WTC11 (cell line): ENCODE measurements at regions not wholly inside any gene's neighbourhood (a gene's known extent, or its start where the extent isn't known, plus 50 kb on each side); places are given as distances from the start of the nearest gene placed in this dataset.

ENCODE experiments used
- ATAC-seq: fragments of 200-7000 bp; cut with Tn5 transposase; 2 replicates; pipeline ENCODE4 v1.10.0; 2021; ENCODE audit warnings: mild to moderate bottlenecking, moderate library complexity
- CTCF ChIA-PET: fragments of 300-600 bp; sonication (Branson Sonifier 250); formaldehyde crosslinking; loops from one replicate; lab custom pipeline; 2021; ENCODE audit warnings: antibody characterized with exemption; lab: Charles Lee
- POLR2A ChIA-PET: fragments of 350-600 bp; sonication (Branson Sonifier 250); formaldehyde crosslinking; loops from one replicate; lab custom pipeline; 2021; ENCODE audit warnings: antibody characterized with exemption; lab: Charles Lee
- DNase-seq: peaks from one replicate; pipeline ENCODE4 v3.0.0; 2021; ENCODE audit warnings: low spot score
- H3K27ac Mint-ChIP-seq: 2 replicates; pipeline ENCODE4 v1.8.0; 2021; ENCODE audit warnings: mixed read lengths
- H3K27me3 Mint-ChIP-seq: 2 replicates; pipeline ENCODE4 v1.8.0; 2021; ENCODE audit warnings: low read depth, mild to moderate bottlenecking, moderate library complexity, mixed read lengths
- H3K36me3 Mint-ChIP-seq: 2 replicates; pipeline ENCODE4 v1.8.0; 2021; ENCODE audit warnings: mixed read lengths
- H3K4me1 Mint-ChIP-seq: 2 replicates; pipeline ENCODE4 v1.8.0; 2022; ENCODE audit warnings: mixed read lengths
- H3K4me3 Mint-ChIP-seq: 2 replicates; pipeline ENCODE4 v1.8.0; 2021; ENCODE audit warnings: mild to moderate bottlenecking, moderate library complexity, mixed read lengths
- H3K9me3 Mint-ChIP-seq: 2 replicates; pipeline ENCODE4 v1.8.0; 2021; ENCODE audit warnings: mixed read lengths
- ATF1 ChIP-seq: sonication (generic); formaldehyde crosslinking; IDR thresholded peaks from 2 replicates; pipeline ENCODE4 v1.8.1; 2023; ENCODE audit warnings: mild to moderate bottlenecking, moderate library complexity, missing genetic modification reagents
- CREB1 ChIP-seq: sonication (generic); formaldehyde crosslinking; IDR thresholded peaks from 2 replicates; pipeline ENCODE4 v1.8.0; 2023; ENCODE audit warnings: mild to moderate bottlenecking, missing genetic modification reagents
- CREM ChIP-seq: sonication (generic); formaldehyde crosslinking; IDR thresholded peaks from 2 replicates; pipeline ENCODE4 v1.8.1; 2022; ENCODE audit warnings: mild to moderate bottlenecking, missing genetic modification reagents, moderate library complexity
- ELF4 ChIP-seq: sonication (generic); formaldehyde crosslinking; IDR thresholded peaks from 2 replicates; pipeline ENCODE4 v1.8.1; 2022; ENCODE audit warnings: low read depth, mild to moderate bottlenecking, moderate library complexity, missing genetic modification reagents
- FOXP1 ChIP-seq: sonication (generic); formaldehyde crosslinking; IDR thresholded peaks from 2 replicates; pipeline ENCODE4 v1.8.0; 2022; ENCODE audit warnings: missing genetic modification reagents, mild to moderate bottlenecking, moderate library complexity, borderline replicate concordance
- JAZF1 ChIP-seq: fragments of 250-450 bp; sonication (Bioruptor Pico); IDR thresholded peaks from 2 replicates; pipeline ENCODE4 v1.9.0; 2021; ENCODE audit warnings: moderate library complexity, mild to moderate bottlenecking, inconsistent platforms
- RELA ChIP-seq: sonication (generic); formaldehyde crosslinking; IDR thresholded peaks from 2 replicates; pipeline ENCODE4 v1.8.1; 2022; ENCODE audit warnings: missing genetic modification reagents, mild to moderate bottlenecking, borderline replicate concordance
- SMAD3 ChIP-seq: sonication (generic); formaldehyde crosslinking; IDR thresholded peaks from 2 replicates; pipeline ENCODE4 v1.8.0; 2022; ENCODE audit warnings: missing genetic modification reagents, mild to moderate bottlenecking, borderline replicate concordance
- SOX15 ChIP-seq: fragments of 250-450 bp; sonication (Bioruptor Pico); IDR thresholded peaks from 2 replicates; pipeline ENCODE4 v1.9.0; 2021; ENCODE audit warnings: mild to moderate bottlenecking
- TEAD4 ChIP-seq: sonication (generic); formaldehyde crosslinking; IDR thresholded peaks from 2 replicates; pipeline ENCODE4 v1.8.0; 2022; ENCODE audit warnings: mild to moderate bottlenecking, missing genetic modification reagents
- ZNF219 ChIP-seq: sonication (generic); formaldehyde crosslinking; IDR thresholded peaks from 2 replicates; pipeline ENCODE4 v1.8.0; 2023; ENCODE audit warnings: missing genetic modification reagents, mild to moderate bottlenecking, borderline replicate concordance
- ZNF396 ChIP-seq: fragments of 250-450 bp; sonication (Bioruptor Pico); IDR thresholded peaks from 2 replicates; pipeline ENCODE4 v1.8.0; 2021; ENCODE audit warnings: mild to moderate bottlenecking, moderate library complexity, borderline replicate concordance
- ZNF671 ChIP-seq: fragments of 250-450 bp; sonication (Bioruptor Pico); IDR thresholded peaks from 2 replicates; pipeline ENCODE4 v1.8.0; 2021; ENCODE audit warnings: mild to moderate bottlenecking
- TF ChIP-seq, protein P1 (sequence below): sonication (generic); formaldehyde crosslinking; IDR thresholded peaks from 2 replicates; pipeline ENCODE4 v1.8.0; 2023; ENCODE audit warnings: mild to moderate bottlenecking, missing genetic modification reagents
- TF ChIP-seq, protein P2 (sequence below): sonication (generic); formaldehyde crosslinking; IDR thresholded peaks from 2 replicates; pipeline ENCODE4 v1.8.1; 2023; ENCODE audit warnings: mild to moderate bottlenecking, missing genetic modification reagents, moderate library complexity
- TF ChIP-seq, protein P3 (sequence below): sonication (generic); formaldehyde crosslinking; IDR thresholded peaks from 2 replicates; pipeline ENCODE4 v1.8.1; 2022; ENCODE audit warnings: mild to moderate bottlenecking, moderate library complexity, missing genetic modification reagents
- TF ChIP-seq, protein P4 (sequence below): sonication (generic); formaldehyde crosslinking; IDR thresholded peaks from 2 replicates; pipeline ENCODE4 v1.8.1; 2022; ENCODE audit warnings: missing genetic modification reagents, borderline replicate concordance

DNA sequence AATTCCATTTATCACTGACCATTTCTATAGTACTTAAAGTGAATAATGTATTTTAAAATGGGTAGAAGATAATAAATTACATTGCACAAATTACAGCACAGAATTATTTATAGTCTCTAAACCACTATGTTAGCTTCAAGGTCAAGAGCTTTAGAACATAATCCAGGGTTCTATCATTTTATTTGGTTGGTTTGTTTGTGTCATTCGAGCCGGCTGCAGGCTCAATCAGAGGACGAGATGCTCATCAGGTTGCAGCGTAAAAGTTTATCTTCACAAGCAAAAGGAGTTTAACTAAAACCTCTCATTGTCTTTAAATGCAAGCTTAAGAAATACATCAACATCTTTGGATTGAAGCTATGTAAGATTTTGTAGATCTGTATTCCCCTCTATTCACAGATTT is 523.8 kb downstream of the EFNA5 start (continued):
- TF ChIP-seq TEAD4 (no peak), FOXP1 (CRISPR knock-in tag) (no peak), ELF4 (CRISPR knock-in tag) (no peak), CREM (CRISPR knock-in tag) (no peak)
- TF ChIP-seq, all 79 proteins: peak for 0

DNA sequence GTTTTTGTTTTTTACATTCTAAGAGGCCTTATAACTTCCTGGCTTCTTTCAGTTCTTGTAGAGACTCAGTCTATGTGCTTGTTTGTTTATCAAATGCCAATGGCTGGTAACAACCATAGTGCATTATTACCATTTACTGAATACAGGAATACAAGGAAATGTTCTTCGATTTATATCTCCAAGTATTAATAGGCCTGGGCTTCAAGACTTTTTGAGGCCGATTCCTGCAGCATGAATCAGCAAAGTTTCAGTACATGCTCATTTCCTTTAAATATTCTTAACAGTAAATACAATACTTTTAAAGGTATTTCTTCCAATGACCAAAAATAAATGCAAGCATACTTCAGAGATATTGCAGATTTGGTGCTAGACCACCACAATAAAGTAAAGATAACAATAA is 535.3 kb downstream of the EFNA5 start:
- no peak overlapping the region for H3K27ac Mint-ChIP-seq
- peaks cover 15% of the 10 kb centered on the region for H3K36me3 Mint-ChIP-seq
- peaks cover 41% of the 10 kb centered on the region for H3K9me3 Mint-ChIP-seq
- no peaks in the 10 kb centered on the region for H3K27me3 Mint-ChIP-seq
- TF ChIP-seq ATF1 (CRISPR knock-in tag) (no peak), FOXP1 (CRISPR knock-in tag) (no peak), ZNF671 (CRISPR knock-in tag) (no peak)
- TF ChIP-seq, protein P1, sequence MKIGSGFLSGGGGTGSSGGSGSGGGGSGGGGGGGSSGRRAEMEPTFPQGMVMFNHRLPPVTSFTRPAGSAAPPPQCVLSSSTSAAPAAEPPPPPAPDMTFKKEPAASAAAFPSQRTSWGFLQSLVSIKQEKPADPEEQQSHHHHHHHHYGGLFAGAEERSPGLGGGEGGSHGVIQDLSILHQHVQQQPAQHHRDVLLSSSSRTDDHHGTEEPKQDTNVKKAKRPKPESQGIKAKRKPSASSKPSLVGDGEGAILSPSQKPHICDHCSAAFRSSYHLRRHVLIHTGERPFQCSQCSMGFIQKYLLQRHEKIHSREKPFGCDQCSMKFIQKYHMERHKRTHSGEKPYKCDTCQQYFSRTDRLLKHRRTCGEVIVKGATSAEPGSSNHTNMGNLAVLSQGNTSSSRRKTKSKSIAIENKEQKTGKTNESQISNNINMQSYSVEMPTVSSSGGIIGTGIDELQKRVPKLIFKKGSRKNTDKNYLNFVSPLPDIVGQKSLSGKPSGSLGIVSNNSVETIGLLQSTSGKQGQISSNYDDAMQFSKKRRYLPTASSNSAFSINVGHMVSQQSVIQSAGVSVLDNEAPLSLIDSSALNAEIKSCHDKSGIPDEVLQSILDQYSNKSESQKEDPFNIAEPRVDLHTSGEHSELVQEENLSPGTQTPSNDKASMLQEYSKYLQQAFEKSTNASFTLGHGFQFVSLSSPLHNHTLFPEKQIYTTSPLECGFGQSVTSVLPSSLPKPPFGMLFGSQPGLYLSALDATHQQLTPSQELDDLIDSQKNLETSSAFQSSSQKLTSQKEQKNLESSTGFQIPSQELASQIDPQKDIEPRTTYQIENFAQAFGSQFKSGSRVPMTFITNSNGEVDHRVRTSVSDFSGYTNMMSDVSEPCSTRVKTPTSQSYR (CRISPR knock-in tag): no peak
- no peak for DNase-seq
- no peak overlapping the region for H3K4me3 Mint-ChIP-seq
- ATAC-seq: no peak
- no peaks in the 10 kb centered on the region for H3K4me1 Mint-ChIP-seq
- CTCF ChIA-PET: no interaction called here
- POLR2A ChIA-PET: no interaction called here

DNA sequence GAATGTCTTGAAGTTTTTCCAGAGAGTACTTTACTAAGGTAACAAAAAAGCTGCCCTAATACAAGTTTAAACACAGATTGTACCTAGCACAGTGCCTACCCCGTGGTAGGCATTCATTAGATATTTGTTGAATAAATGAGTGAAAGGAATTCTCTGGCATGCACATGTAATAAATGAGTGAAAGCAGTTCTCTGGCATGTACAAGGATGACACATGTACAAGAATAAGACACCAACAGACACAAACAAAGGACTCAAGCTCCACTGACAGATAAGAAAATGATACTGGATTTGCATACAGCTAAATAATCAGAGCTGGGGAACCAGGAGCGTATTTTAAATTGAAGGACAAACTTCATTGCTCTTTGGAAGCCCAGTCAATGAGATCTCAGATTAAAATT is 535.8 kb downstream of the EFNA5 start:
- Mint-ChIP-seq H3K27ac (no peak overlapping the region), H3K27me3 (no peaks in the 10 kb centered on the region), H3K4me3 (no peak overlapping the region), H3K4me1 (no peaks in the 10 kb centered on the region)
- no peak for DNase-seq
- TF ChIP-seq RELA (no peak), SMAD3 (CRISPR knock-in tag) (no peak), ELF4 (CRISPR knock-in tag) (no peak), ZNF396 (CRISPR knock-in tag) (no peak), ATF1 (CRISPR knock-in tag) (no peak), ZNF219 (CRISPR knock-in tag) (no peak), CREB1 (CRISPR knock-in tag) (no peak), JAZF1 (no peak), SOX15 (CRISPR knock-in tag) (no peak), ZNF671 (CRISPR knock-in tag) (no peak)
- TF ChIP-seq, protein P2, sequence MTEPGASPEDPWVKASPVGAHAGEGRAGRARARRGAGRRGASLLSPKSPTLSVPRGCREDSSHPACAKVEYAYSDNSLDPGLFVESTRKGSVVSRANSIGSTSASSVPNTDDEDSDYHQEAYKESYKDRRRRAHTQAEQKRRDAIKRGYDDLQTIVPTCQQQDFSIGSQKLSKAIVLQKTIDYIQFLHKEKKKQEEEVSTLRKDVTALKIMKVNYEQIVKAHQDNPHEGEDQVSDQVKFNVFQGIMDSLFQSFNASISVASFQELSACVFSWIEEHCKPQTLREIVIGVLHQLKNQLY (CRISPR knock-in tag): no peak
- TF ChIP-seq, protein P3, sequence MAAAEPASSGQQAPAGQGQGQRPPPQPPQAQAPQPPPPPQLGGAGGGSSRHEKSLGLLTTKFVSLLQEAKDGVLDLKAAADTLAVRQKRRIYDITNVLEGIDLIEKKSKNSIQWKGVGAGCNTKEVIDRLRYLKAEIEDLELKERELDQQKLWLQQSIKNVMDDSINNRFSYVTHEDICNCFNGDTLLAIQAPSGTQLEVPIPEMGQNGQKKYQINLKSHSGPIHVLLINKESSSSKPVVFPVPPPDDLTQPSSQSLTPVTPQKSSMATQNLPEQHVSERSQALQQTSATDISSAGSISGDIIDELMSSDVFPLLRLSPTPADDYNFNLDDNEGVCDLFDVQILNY (CRISPR knock-in tag): no peak
- TF ChIP-seq, protein P4, sequence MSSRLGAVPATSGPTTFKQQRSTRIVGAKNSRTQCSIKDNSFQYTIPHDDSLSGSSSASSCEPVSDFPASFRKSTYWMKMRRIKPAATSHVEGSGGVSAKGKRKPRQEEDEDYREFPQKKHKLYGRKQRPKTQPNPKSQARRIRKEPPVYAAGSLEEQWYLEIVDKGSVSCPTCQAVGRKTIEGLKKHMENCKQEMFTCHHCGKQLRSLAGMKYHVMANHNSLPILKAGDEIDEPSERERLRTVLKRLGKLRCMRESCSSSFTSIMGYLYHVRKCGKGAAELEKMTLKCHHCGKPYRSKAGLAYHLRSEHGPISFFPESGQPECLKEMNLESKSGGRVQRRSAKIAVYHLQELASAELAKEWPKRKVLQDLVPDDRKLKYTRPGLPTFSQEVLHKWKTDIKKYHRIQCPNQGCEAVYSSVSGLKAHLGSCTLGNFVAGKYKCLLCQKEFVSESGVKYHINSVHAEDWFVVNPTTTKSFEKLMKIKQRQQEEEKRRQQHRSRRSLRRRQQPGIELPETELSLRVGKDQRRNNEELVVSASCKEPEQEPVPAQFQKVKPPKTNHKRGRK (CRISPR knock-in tag): no peak
- TF ChIP-seq, all 79 proteins: peak for 0
- ChIA-PET CTCF (interaction anchor here (0.6 kb wide), 1 partner anchor 113 kb away, joined by 3 read pairs; no protein-coding TSS in a partner anchor), POLR2A (no interaction called here)
- no peak for ATAC-seq
- Mint-ChIP-seq H3K36me3 (peaks cover 10% of the 10 kb centered on the region), H3K9me3 (peaks cover 37% of the 10 kb centered on the region)
